IMR-90 (cell line): ENCODE measurements at regions not wholly inside any gene's neighbourhood (a gene's known extent, or its start where the extent isn't known, plus 50 kb on each side); places are given as distances from the start of the nearest gene placed in this dataset.

ENCODE experiments used
- ATAC-seq: fragments of 200-7000 bp; cut with Tn5 transposase; 2 replicates; pipeline ENCODE4 v1.9.1; 2020; ENCODE audit warnings: low read depth, mild to moderate bottlenecking, moderate library complexity
- BruUV-seq: library from RNA; stranded (reverse); fragments of 400-500 nt; replicated peaks from 2 replicates; lab custom pipeline; 2021; lab: Mats Ljungman, UMichigan
- CTCF ChIA-PET: fragments of 300-600 bp; formaldehyde crosslinking; extraction: SDS; loops from one replicate; lab custom pipeline; 2021; ENCODE audit warnings: antibody characterized with exemption; lab: Yijun Ruan, JAX
- POLR2A ChIA-PET: fragments of 300-600 bp; sonication (Branson Sonifier 250); formaldehyde crosslinking; loops from one replicate; lab custom pipeline; 2022; ENCODE audit warnings: antibody characterized with exemption; ENCODE audit not compliant: unreplicated experiment; lab: Charles Lee
- DNase-seq: peaks from one replicate; pipeline ENCODE4 v3.0.0; 2013
- H2AFZ ChIP-seq: replicated peaks from 2 replicates; pipeline ENCODE3; 2013; ENCODE audit warnings: low read length, mild to moderate bottlenecking; ENCODE audit not compliant: poor library complexity
- H2AK5ac ChIP-seq: 2 replicates; pipeline ENCODE4 v1.6.1; 2013; ENCODE audit warnings: low read depth, low read length, inconsistent platforms
- H2AK9ac ChIP-seq: replicated peaks from 2 replicates; pipeline ENCODE3; 2013; ENCODE audit warnings: mild to moderate bottlenecking, low read depth, low read length, moderate library complexity; ENCODE audit not compliant: poor library complexity
- H2BK120ac ChIP-seq: 2 replicates; pipeline ENCODE4 v1.6.1; 2013; ENCODE audit warnings: low read depth, low read length, inconsistent platforms
- H2BK15ac ChIP-seq: 3 replicates; pipeline ENCODE4 v1.6.1; 2013; ENCODE audit warnings: low read depth, low read length, inconsistent platforms
- H2BK20ac ChIP-seq: 2 replicates; pipeline ENCODE4 v1.6.1; 2013; ENCODE audit warnings: low read depth, mild to moderate bottlenecking, inconsistent platforms, low read length, moderate library complexity
- H2BK5ac ChIP-seq: 2 replicates; pipeline ENCODE4 v1.6.1; 2013; ENCODE audit warnings: mild to moderate bottlenecking, low read depth, low read length, inconsistent platforms; ENCODE audit not compliant: poor library complexity, severe bottlenecking
- H3K14ac ChIP-seq: replicated peaks from 2 replicates; pipeline ENCODE4 v1.6.1; 2013; ENCODE audit warnings: low read depth, low read length, inconsistent platforms
- H3K18ac ChIP-seq: 2 replicates; pipeline ENCODE4 v1.6.1; 2013; ENCODE audit warnings: low read depth, low read length, control low read depth
- H3K23ac ChIP-seq: 2 replicates; pipeline ENCODE4 v1.6.1; 2013; ENCODE audit warnings: low read depth, low read length, inconsistent platforms
- H3K27ac ChIP-seq: 2 replicates; pipeline ENCODE4 v1.5.1; 2013; ENCODE audit warnings: mild to moderate bottlenecking, control low read depth, low read length; ENCODE audit not compliant: insufficient read depth
- H3K27me3 ChIP-seq: 2 replicates; pipeline ENCODE4 v1.6.1; 2013; ENCODE audit warnings: low read length; ENCODE audit not compliant: control insufficient read depth, insufficient read depth
- H3K36me3 ChIP-seq: 2 replicates; pipeline ENCODE4 v1.6.1; 2013; ENCODE audit warnings: low read length, mixed read lengths; ENCODE audit not compliant: control insufficient read depth, insufficient read depth
- H3K4ac ChIP-seq: 2 replicates; pipeline ENCODE4 v1.6.1; 2013; ENCODE audit warnings: low read depth, low read length, inconsistent platforms
- H3K4me1 ChIP-seq: 2 replicates; pipeline ENCODE4 v1.6.1; 2013; ENCODE audit warnings: low read length, mixed read lengths; ENCODE audit not compliant: control insufficient read depth, insufficient read depth
- H3K4me2 ChIP-seq: 2 replicates; pipeline ENCODE4 v1.6.1; 2013; ENCODE audit warnings: low read depth, mild to moderate bottlenecking, control low read depth, low read length, moderate library complexity
- H3K4me3 ChIP-seq: 2 replicates; pipeline ENCODE4 v1.5.1; 2013; ENCODE audit warnings: low read depth, mild to moderate bottlenecking, control low read depth, low read length, moderate library complexity; ENCODE audit not compliant: insufficient read depth
- H3K56ac ChIP-seq: 2 replicates; pipeline ENCODE4 v1.6.1; 2013; ENCODE audit warnings: low read length, inconsistent platforms; ENCODE audit not compliant: insufficient read depth; ENCODE audit errors: extremely low read depth
- H3K79me1 ChIP-seq, 2 experiments: 2 replicates each; pipeline ENCODE4 v1.6.1; 2013; ENCODE audit warnings: low read length in 2 of 2, inconsistent platforms in 1 of 2, low read depth in 1 of 2
- H3K9ac ChIP-seq: 2 replicates; pipeline ENCODE4 v1.6.1; 2013; ENCODE audit warnings: low read depth, low read length, control low read depth
- H3K9me1 ChIP-seq: 2 replicates; pipeline ENCODE4 v1.6.1; 2013; ENCODE audit warnings: low read length, inconsistent platforms; ENCODE audit not compliant: insufficient read depth
- H3K9me3 ChIP-seq: 2 replicates; pipeline ENCODE4 v1.6.1; 2013; ENCODE audit warnings: low read length; ENCODE audit not compliant: control insufficient read depth, insufficient read depth
- H4K20me1 ChIP-seq: 2 replicates; pipeline ENCODE4 v1.6.1; 2013; ENCODE audit warnings: low read length, inconsistent platforms; ENCODE audit not compliant: insufficient read depth
- H4K5ac ChIP-seq: 2 replicates; pipeline ENCODE4 v1.6.1; 2013; ENCODE audit warnings: mild to moderate bottlenecking, low read depth, low read length, control low read depth
- H4K8ac ChIP-seq, 2 experiments: 2 replicates each; pipeline ENCODE4 v1.6.1; 2013; ENCODE audit warnings: low read depth in 2 of 2, low read length in 2 of 2, control low read depth in 1 of 2, inconsistent platforms in 1 of 2
- H4K91ac ChIP-seq: 2 replicates; pipeline ENCODE4 v1.6.1; 2013; ENCODE audit warnings: low read depth, low read length, inconsistent platforms; ENCODE audit not compliant: insufficient read depth
- BHLHE40 ChIP-seq: fragments of 150-350 bp; IDR thresholded peaks from 2 replicates; pipeline ENCODE4 v1.6.1; 2016; ENCODE audit warnings: mild to moderate bottlenecking, low read depth, low read length
- CEBPB ChIP-seq: IDR thresholded peaks from 2 replicates; pipeline ENCODE4 v1.6.1; 2012; ENCODE audit warnings: low read depth, low read length, improper control_type of control experiment
- CHD1 ChIP-seq: IDR thresholded peaks from 2 replicates; pipeline ENCODE4 v1.6.1; 2012; ENCODE audit warnings: low read depth, low read length, improper control_type of control experiment
- ELK1 ChIP-seq: fragments of 150-350 bp; IDR thresholded peaks from 2 replicates; pipeline ENCODE4 v1.6.1; 2016; ENCODE audit warnings: low read depth, mild to moderate bottlenecking, low read length, moderate library complexity, borderline replicate concordance
- FOS ChIP-seq: fragments of 150-350 bp; IDR thresholded peaks from 2 replicates; pipeline ENCODE4 v1.6.1; 2016; ENCODE audit warnings: low read depth, low read length
- MAFK ChIP-seq: IDR thresholded peaks from 2 replicates; pipeline ENCODE4 v1.6.1; 2012; ENCODE audit warnings: low read depth, low read length, improper control_type of control experiment
- MAZ ChIP-seq: IDR thresholded peaks from 2 replicates; pipeline ENCODE4 v1.6.1; 2012; ENCODE audit warnings: low read depth, mild to moderate bottlenecking, low read length, improper control_type of control experiment, moderate library complexity, borderline replicate concordance
- MXI1 ChIP-seq: IDR thresholded peaks from 2 replicates; pipeline ENCODE4 v1.6.1; 2012; ENCODE audit warnings: low read depth, mild to moderate bottlenecking, low read length, moderate library complexity, borderline replicate concordance
- NFE2L2 ChIP-seq: fragments of 150-350 bp; IDR thresholded peaks from 2 replicates; pipeline ENCODE4 v1.6.1; 2016; ENCODE audit warnings: low read depth, mild to moderate bottlenecking, low read length
- POLR2A ChIP-seq: IDR thresholded peaks from 2 replicates; pipeline ENCODE4 v1.6.1; 2012; ENCODE audit warnings: mild to moderate bottlenecking, low read depth, low read length
- RAD21 ChIP-seq: IDR thresholded peaks from 2 replicates; pipeline ENCODE4 v1.6.1; 2012; ENCODE audit warnings: low read length, improper control_type of control experiment
- RCOR1 ChIP-seq: IDR thresholded peaks from 2 replicates; pipeline ENCODE4 v1.6.1; 2012; ENCODE audit warnings: mild to moderate bottlenecking, low read length, improper control_type of control experiment; ENCODE audit not compliant: insufficient replicate concordance
- RFX5 ChIP-seq: IDR thresholded peaks from 2 replicates; pipeline ENCODE4 v1.8.0; 2012; ENCODE audit warnings: low read depth, mild to moderate bottlenecking, low read length, moderate library complexity
- SMC3 ChIP-seq: fragments of 150-350 bp; IDR thresholded peaks from 2 replicates; pipeline ENCODE4 v1.6.1; 2016; ENCODE audit warnings: low read depth, mild to moderate bottlenecking, antibody characterized with exemption, low read length, moderate library complexity
- USF2 ChIP-seq: fragments of 150-350 bp; IDR thresholded peaks from 2 replicates; pipeline ENCODE4 v1.6.1; 2017; ENCODE audit warnings: mild to moderate bottlenecking, antibody characterized with exemption, low read length, low read depth
- WGBS, 2 experiments: methylation state at CpG; one replicate each; pipeline versions ENCODE4 v1.1.5 to v1.1.7; 2013; ENCODE audit warnings: missing lambda C conversion rate in 2 of 2; ENCODE audit not compliant: insufficient read length in 1 of 2; ENCODE audit errors: extremely low coverage in 2 of 2; 5-methylcytosine and 5-hydroxymethylcytosine counted together
- dilution Hi-C: fragments of 300-500 bp; cut with HindIII; formaldehyde crosslinking; loops from one replicate; pipeline ENCODE4 v1.14.3; 2018; ENCODE audit warnings: low sequenced_read_pairs; ENCODE audit not compliant: unreplicated experiment
- in situ Hi-C: fragments of 300-500 bp; cut with MboI; formaldehyde crosslinking; loops from 3 replicates; pipeline ENCODE4 v1.14.3; 2019; ENCODE audit warnings: low sequenced_read_pairs, inconsistent platforms, mixed read lengths
- intact Hi-C: fragments of 100-400 bp; cut with micrococcal nuclease; formaldehyde crosslinking; loops from 2 replicates; pipeline ENCODE4 v1.10.0; 2022
- TF ChIP-seq, protein P1 (sequence below): conservative IDR thresholded peaks from 2 replicates; pipeline ENCODE4 v1.5.1; 2012; ENCODE audit warnings: mild to moderate bottlenecking, low read depth, low read length, improper control_type of control experiment

DNA sequence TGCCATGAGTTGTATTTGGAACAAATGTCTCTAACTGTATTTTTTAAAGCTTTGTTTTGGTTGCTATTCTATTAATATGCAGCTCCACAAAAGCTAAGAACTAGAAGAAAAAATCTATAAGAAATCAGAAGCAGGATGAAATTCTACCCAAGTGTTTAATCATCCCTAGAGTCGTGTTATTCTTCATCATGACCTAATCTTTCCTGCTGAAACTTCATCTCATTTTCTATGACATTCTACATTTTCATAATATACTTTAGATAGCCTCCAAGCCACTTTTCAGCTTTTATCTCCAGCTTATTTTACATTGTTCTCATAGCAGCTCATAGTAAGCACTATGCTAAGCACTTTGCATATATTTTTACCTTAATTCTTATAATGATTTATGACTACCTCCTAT lies 302.8 kb downstream of the FOXO1 start:
- intact Hi-C loops = no loop called here
- Histone ChIP-seq H4K20me1 (no peaks in the 10 kb centered on the region), H2BK5ac (no peak overlapping the region), H3K18ac (no peak overlapping the region), H2BK15ac (no peak overlapping the region), H2AK5ac (no peak overlapping the region), H4K91ac (no peak overlapping the region), H3K23ac (no peak overlapping the region), H3K9me1 (no peaks in the 10 kb centered on the region), H3K4ac (no peak overlapping the region), H3K36me3 (no peaks in the 10 kb centered on the region), H3K9ac (no peak overlapping the region), H3K27me3 (no peaks in the 10 kb centered on the region), H3K56ac (no peak overlapping the region), H3K27ac (no peak overlapping the region), H3K4me2 (no peak overlapping the region), H3K4me3 (no peak overlapping the region), H3K9me3 (peaks cover 2% of the 10 kb centered on the region; the same call in 1 of the 2 replicates), H2BK120ac (no peak overlapping the region), H2BK20ac (no peak overlapping the region), H2AK9ac (no peak overlapping the region), H2AFZ (no peak overlapping the region), H3K79me1 (no peaks in the 10 kb centered on the region), H4K8ac (no peak overlapping the region), H3K4me1 (no peaks in the 10 kb centered on the region), H4K5ac (no peak overlapping the region), H3K14ac (no peak overlapping the region)
- DNase-seq (no peak), ATAC-seq (no peak)
- BruUV-seq = no TSS peak
- in situ Hi-C loops = no loop called here
- TF ChIP-seq MAFK = no peak
- TF ChIP-seq ELK1 = no peak
- no peak for TF ChIP-seq USF2
- TF ChIP-seq BHLHE40 = no peak
- TF ChIP-seq CEBPB = no peak
- TF ChIP-seq RFX5 = no peak
- no peak for TF ChIP-seq POLR2A
- no peak for TF ChIP-seq FOS
- TF ChIP-seq RCOR1 = no peak
- no peak for TF ChIP-seq SMC3
- TF ChIP-seq MXI1 = no peak
- TF ChIP-seq MAZ = no peak
- TF ChIP-seq RAD21 = no peak
- no peak for TF ChIP-seq CHD1
- TF ChIP-seq, protein P1, sequence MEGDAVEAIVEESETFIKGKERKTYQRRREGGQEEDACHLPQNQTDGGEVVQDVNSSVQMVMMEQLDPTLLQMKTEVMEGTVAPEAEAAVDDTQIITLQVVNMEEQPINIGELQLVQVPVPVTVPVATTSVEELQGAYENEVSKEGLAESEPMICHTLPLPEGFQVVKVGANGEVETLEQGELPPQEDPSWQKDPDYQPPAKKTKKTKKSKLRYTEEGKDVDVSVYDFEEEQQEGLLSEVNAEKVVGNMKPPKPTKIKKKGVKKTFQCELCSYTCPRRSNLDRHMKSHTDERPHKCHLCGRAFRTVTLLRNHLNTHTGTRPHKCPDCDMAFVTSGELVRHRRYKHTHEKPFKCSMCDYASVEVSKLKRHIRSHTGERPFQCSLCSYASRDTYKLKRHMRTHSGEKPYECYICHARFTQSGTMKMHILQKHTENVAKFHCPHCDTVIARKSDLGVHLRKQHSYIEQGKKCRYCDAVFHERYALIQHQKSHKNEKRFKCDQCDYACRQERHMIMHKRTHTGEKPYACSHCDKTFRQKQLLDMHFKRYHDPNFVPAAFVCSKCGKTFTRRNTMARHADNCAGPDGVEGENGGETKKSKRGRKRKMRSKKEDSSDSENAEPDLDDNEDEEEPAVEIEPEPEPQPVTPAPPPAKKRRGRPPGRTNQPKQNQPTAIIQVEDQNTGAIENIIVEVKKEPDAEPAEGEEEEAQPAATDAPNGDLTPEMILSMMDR = no peak
- TF ChIP-seq NFE2L2 = no peak
- CTCF ChIA-PET = no interaction called here
- no CpG with 5 or more reads among the region's 1 CpG for WGBS, 2 experiments
- dilution Hi-C loops = no loop called here
- POLR2A ChIA-PET = no interaction called here
